ENCODE measurements at regions not wholly inside any gene's neighbourhood (a gene's known extent, or its start where the extent isn't known, plus 50 kb on each side); places are given as distances from the start of the nearest gene placed in this dataset.

DNA sequence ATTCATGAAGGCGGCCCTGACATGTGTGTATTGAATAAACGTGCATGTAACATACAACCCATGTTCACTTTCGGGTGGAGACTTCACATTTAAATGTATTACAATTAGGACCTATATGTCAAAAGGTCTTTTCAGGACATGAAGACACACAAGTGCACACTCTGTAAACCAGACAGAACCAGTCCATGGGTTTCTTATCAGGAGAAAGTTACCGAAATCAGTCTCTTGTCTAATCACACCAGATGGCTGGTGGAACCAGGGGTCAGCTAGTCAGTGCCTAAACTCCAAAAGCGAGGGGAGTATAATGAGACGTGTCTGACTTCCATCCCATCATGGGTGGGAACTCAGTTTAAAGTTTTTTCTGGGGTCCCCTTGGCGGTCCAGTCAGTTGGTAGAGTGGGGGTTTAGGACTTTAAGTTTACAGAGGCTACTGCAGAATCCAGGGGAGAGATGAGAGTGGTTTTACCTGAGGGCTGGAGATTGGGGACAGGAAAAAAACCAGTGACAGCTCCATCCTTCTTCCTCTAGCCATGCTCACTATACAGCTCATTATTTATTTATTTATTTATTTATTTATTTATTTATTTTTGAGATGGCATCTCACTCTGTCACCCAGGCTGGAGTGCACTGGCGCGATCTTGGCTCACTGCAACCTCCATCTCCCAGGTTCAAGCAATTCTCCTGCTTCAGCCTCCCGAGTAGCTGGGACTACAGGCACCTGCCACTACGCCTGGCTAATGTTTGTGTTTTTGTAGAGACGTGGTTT lies 251.3 kb upstream of the LYZL1 start:
- H3K36me3 Mint-ChIP-seq (ENCODE audit: unreplicated experiment), result peaks cover 12% of the 10 kb centered on the region
- no peak for DNase-seq
- no peak overlapping the region for H3K27ac Mint-ChIP-seq (ENCODE audit: unreplicated experiment)
- no peak overlapping the region for H3K4me3 Mint-ChIP-seq (ENCODE audit: unreplicated experiment)
- H3K4me1 Mint-ChIP-seq (ENCODE audit: low read depth, unreplicated experiment), result no peaks in the 10 kb centered on the region
- peaks cover 1% of the 10 kb centered on the region for H3K9me3 Mint-ChIP-seq (ENCODE audit: unreplicated experiment)
- TF ChIP-seq, protein P1, sequence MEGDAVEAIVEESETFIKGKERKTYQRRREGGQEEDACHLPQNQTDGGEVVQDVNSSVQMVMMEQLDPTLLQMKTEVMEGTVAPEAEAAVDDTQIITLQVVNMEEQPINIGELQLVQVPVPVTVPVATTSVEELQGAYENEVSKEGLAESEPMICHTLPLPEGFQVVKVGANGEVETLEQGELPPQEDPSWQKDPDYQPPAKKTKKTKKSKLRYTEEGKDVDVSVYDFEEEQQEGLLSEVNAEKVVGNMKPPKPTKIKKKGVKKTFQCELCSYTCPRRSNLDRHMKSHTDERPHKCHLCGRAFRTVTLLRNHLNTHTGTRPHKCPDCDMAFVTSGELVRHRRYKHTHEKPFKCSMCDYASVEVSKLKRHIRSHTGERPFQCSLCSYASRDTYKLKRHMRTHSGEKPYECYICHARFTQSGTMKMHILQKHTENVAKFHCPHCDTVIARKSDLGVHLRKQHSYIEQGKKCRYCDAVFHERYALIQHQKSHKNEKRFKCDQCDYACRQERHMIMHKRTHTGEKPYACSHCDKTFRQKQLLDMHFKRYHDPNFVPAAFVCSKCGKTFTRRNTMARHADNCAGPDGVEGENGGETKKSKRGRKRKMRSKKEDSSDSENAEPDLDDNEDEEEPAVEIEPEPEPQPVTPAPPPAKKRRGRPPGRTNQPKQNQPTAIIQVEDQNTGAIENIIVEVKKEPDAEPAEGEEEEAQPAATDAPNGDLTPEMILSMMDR (IDR thresholded peaks at IDR 0.05; ENCODE audit: partially characterized antibody, unreplicated experiment), result no peak
- H3K27me3 Mint-ChIP-seq (ENCODE audit: unreplicated experiment), result peaks cover 7% of the 10 kb centered on the region

DNA sequence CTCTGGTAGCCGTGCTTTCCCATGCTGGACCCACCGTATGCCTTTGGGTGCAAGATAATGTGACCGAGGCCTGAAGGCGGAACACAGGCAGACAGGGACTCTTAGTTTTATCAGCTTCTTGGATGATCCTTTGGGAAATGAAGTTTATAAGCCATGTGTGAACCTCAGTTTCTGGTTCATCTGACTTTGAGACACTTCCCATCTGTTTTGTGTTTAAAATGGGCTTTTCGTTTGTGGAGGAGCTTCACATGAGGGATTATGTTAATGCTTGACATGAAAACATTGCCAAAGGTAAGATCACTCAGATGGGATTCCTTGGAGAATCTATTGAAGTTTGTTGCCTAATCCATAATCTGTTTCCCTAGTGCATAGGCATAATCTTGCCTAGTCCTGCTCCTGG lies 249.8 kb upstream of the LYZL1 start:
- no peak for DNase-seq
- TF ChIP-seq, protein P1 (IDR thresholded peaks at IDR 0.05; ENCODE audit: partially characterized antibody, unreplicated experiment), result no peak
- Mint-ChIP-seq H3K4me3 (ENCODE audit: unreplicated experiment) (no peak overlapping the region), H3K27me3 (ENCODE audit: unreplicated experiment) (peaks cover 7% of the 10 kb centered on the region), H3K36me3 (ENCODE audit: unreplicated experiment) (peaks cover 12% of the 10 kb centered on the region), H3K27ac (ENCODE audit: unreplicated experiment) (no peak overlapping the region), H3K9me3 (ENCODE audit: unreplicated experiment) (peaks cover 1% of the 10 kb centered on the region), H3K4me1 (ENCODE audit: low read depth, unreplicated experiment) (no peaks in the 10 kb centered on the region)

DNA sequence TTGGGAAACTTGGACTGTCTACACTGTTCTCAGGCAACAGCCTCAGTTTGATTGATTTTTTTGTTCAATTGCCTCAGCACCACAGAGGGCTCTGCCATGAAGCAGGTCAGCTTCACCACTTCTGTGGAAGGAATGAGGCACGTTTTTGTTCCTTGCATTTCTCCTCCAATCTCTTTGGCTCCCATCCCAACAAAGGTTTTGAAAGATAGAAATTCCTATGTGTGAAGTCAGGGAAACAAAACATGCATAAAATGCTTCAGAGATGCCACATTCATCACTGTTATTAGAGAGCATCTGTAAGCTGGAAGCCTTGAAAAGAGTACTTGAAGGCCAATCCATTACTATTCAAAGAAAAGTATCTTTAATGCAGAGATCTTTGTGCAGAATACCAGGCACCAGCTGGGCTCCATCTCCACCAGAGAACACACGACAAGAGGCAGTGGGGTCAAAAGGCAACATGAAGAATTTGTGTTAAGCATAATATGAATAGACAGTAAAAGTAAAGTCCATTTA lies 249.1 kb upstream of the LYZL1 start:
- H3K4me3 Mint-ChIP-seq (ENCODE audit: unreplicated experiment), result no peak overlapping the region
- H3K27me3 Mint-ChIP-seq (ENCODE audit: unreplicated experiment), result peaks cover 7% of the 10 kb centered on the region
- H3K27ac Mint-ChIP-seq (ENCODE audit: unreplicated experiment), result no peak overlapping the region
- DNase-seq, result no peak
- TF ChIP-seq, protein P1 (IDR thresholded peaks at IDR 0.05; ENCODE audit: partially characterized antibody, unreplicated experiment), result no peak
- H3K9me3 Mint-ChIP-seq (ENCODE audit: unreplicated experiment), result peaks cover 1% of the 10 kb centered on the region
- no peaks in the 10 kb centered on the region for H3K4me1 Mint-ChIP-seq (ENCODE audit: low read depth, unreplicated experiment)
- H3K36me3 Mint-ChIP-seq (ENCODE audit: unreplicated experiment), result peaks cover 12% of the 10 kb centered on the region

DNA sequence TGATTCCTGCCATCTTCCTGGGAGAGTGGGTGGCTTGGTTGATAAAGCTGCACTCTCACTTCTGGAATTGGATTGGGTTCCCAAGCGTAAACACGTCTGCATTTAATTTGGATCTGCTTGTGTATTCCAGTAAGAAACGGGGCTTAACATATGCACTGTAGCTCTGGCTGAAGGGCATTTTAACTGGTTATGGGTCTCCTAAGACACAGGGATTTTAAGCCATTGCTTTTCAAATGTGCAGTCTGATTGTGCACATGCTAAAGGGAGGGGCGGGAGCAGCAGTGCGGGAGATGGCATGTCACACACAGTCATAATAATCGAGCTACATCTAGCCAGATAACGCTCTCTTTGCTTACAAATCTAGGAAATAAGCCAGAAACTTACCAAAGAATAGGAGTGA lies 247.3 kb upstream of the LYZL1 start:
- peaks cover 7% of the 10 kb centered on the region for H3K27me3 Mint-ChIP-seq (ENCODE audit: unreplicated experiment)
- TF ChIP-seq, protein P1 (IDR thresholded peaks at IDR 0.05; ENCODE audit: partially characterized antibody, unreplicated experiment), result no peak
- no peak overlapping the region for H3K4me3 Mint-ChIP-seq (ENCODE audit: unreplicated experiment)
- H3K27ac Mint-ChIP-seq (ENCODE audit: unreplicated experiment), result no peak overlapping the region
- H3K4me1 Mint-ChIP-seq (ENCODE audit: low read depth, unreplicated experiment), result no peaks in the 10 kb centered on the region
- DNase-seq, result no peak
- peaks cover 12% of the 10 kb centered on the region for H3K36me3 Mint-ChIP-seq (ENCODE audit: unreplicated experiment)
- H3K9me3 Mint-ChIP-seq (ENCODE audit: unreplicated experiment), result peaks cover 1% of the 10 kb centered on the region

DNA sequence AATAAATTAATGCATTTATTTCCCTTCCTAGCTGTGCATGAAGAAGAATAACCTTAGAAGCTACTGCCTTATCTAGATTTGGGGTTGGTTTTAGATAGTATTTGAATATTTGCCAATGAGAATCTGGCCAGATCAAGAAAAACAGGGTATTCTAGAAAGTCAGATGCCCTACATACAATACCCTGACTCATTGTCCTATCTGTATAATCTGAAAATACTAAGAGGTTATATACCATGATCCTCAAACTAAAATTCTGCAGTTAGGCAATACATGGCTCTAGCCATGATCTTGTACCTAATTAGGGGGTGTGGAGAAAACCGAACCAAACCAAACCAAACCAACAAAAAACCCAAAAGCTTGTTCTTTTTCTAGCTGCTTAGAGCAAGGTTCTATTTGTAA lies 240.4 kb upstream of the LYZL1 start:
- Mint-ChIP-seq H3K4me3 (ENCODE audit: unreplicated experiment) (no peak overlapping the region), H3K27ac (ENCODE audit: unreplicated experiment) (no peak overlapping the region), H3K27me3 (ENCODE audit: unreplicated experiment) (no peaks in the 10 kb centered on the region), H3K4me1 (ENCODE audit: low read depth, unreplicated experiment) (no peaks in the 10 kb centered on the region), H3K9me3 (ENCODE audit: unreplicated experiment) (no peaks in the 10 kb centered on the region), H3K36me3 (ENCODE audit: unreplicated experiment) (no peaks in the 10 kb centered on the region)
- DNase-seq, result no peak
- TF ChIP-seq, protein P1 (IDR thresholded peaks at IDR 0.05; ENCODE audit: partially characterized antibody, unreplicated experiment), result no peak
